ENCODE measurements at regions not wholly inside any gene's neighbourhood (a gene's known extent, or its start where the extent isn't known, plus 50 kb on each side); places are given as distances from the start of the nearest gene placed in this dataset.

- DNase-seq (ENCODE audit: low read depth in 2 of 2): no peak
These were observed 1456.1 kb upstream of the MIR17HG start for GRCh38 chr13:89891416-89891815.

DNA sequence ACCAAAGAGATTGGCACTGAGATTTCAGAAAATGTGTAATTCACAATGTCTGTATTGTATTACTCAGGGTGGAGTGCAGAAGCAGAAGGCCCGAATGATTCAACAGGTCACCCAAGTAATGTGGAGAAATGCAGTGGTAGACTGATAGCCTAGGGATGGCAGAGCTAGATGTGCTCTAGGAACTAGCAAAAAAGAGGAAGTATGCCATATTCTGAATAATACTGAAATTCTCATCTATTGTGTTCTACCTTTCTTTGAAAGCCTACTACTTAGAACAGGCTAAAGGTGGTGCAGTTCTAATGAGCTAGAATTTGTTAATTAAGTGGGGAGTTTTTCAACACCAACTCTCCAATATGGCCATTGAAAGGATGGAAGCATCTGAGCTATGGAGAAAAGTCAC lies 1449.8 kb upstream of the MIR17HG start:
- no peak for DNase-seq (ENCODE audit: low read depth in 2 of 2)

- DNase-seq (ENCODE audit: low read depth in 2 of 2): no peak
These were observed 1448.0 kb upstream of the MIR17HG start for GRCh38 chr13:89899302-89900103.

GRCh38 chr13:89900104-89900765 lies 1447.3 kb upstream of the MIR17HG start:
- DNase-seq (ENCODE audit: low read depth in 2 of 2): no peak

GRCh38 chr13:89902223-89902622 lies 1445.3 kb upstream of the MIR17HG start:
- DNase-seq (ENCODE audit: low read depth in 2 of 2): no peak

DNA sequence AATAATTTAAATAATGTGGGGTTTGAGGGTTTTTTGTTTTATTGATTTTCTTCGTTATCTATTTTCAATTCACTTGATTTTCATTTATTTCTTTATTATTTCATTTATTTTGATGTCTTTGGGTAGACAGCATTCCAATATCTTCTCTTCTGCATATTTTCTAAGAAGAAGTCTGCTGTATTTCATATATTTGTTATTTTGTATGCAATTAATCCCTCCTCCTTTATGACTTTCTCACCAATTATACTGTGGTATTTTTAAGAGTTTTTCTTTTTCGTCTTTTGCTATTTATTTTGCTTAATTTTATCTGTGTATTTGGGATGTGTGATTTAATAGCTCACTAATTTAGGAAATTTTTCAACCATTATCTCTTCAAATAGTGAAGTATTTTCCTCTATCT lies 1444.4 kb upstream of the MIR17HG start:
- DNase-seq (ENCODE audit: low read depth in 2 of 2): no peak

DNA sequence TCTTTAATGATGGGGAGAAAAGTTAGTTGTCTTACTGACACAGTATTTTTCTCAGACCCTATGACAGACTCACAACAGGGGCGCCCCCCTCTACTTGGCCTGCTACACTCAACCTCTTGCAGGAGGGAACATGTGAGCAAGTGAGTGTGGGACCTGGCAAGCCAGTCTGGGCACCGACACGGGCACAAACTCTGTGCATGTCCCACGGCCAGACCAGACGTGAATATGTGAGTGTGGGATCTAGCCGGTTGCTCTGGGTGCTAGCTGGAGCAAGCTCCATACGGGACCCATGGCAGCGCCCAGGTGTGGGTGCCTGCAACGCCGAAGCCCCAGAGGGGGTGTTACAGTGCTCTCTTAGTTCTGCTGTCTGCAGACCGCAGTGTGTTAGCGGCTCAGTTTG lies 1437.3 kb upstream of the MIR17HG start:
- DNase-seq (ENCODE audit: low read depth in 2 of 2): no peak

DNA sequence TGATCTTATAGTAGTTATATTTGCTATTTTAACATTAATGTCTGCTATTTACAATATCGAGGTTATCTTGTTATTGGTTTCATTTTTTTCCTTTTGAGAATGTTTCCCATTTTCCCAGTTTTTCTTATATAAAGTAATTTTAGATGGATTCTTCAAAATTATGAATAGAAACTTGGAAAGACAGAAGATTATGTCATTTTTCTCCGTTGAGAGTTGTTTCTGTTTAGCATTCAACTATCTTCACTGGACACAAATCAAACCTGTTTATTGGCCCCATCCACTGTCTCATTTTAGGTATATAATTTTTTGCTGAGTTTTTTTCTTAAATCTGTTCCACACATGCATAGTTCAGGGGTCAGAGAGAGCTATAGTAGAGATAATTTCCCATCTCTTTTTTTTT lies 1430.9 kb upstream of the MIR17HG start:
- DNase-seq (ENCODE audit: low read depth in 2 of 2): no peak

- no peak for DNase-seq (ENCODE audit: low read depth in 2 of 2)
These were observed 1427.0 kb upstream of the MIR17HG start for GRCh38 chr13:89920461-89920860.

- DNase-seq (ENCODE audit: low read depth in 2 of 2): no peak
These were observed 1424.4 kb upstream of the MIR17HG start for GRCh38 chr13:89923052-89923451.

DNA sequence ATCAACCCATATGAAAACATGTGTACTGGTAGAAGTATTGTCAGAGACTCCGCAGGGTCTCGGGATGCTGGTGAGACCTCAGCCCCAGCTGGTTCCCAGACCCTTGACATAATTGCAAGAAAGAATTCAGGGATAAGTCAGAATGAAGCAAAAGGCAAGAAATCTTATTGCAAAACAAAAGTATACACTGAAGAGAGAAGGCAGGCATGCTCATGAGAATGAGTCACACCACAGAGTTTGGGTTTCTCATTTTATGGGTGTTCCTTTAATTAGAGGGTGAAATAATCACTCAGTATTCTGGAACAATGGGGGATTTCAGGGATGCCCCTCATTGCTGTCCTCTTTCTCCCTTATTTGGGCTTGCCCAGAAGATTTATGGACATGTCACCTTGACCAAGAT lies 1423.8 kb upstream of the MIR17HG start:
- no peak for DNase-seq (ENCODE audit: low read depth in 2 of 2)

GRCh38 chr13:89925107-89925506 lies 1422.4 kb upstream of the MIR17HG start:
- no peak for DNase-seq (ENCODE audit: low read depth in 2 of 2)

GRCh38 chr13:89930861-89931260 lies 1416.6 kb upstream of the MIR17HG start:
- no peak for DNase-seq (ENCODE audit: low read depth in 2 of 2)

- DNase-seq (ENCODE audit: low read depth in 2 of 2): no peak
These were observed 1414.6 kb upstream of the MIR17HG start for GRCh38 chr13:89932902-89933301.

DNA sequence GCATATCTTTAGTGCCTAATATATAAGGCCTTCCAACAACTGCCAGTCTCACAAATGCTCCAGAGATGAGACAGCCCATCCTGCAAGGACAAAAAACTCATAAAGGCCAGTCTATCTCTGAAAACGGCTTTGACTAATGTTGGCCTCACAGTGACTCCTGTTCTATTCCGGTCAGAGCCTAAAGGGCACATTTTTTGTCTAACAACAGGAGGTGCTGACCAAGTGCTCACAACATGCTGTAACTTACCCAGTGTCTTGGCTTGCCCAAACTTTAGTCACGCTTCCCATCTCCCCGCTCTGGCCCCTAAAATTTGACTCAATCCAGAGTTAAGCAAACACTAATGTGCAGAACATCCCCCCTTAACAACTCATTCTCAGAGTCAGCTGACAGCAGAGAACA lies 1411.2 kb upstream of the MIR17HG start:
- no peak for DNase-seq (ENCODE audit: low read depth in 2 of 2)

GRCh38 chr13:89937420-89937819 lies 1410.1 kb upstream of the MIR17HG start:
- DNase-seq (ENCODE audit: low read depth in 2 of 2): no peak

DNA sequence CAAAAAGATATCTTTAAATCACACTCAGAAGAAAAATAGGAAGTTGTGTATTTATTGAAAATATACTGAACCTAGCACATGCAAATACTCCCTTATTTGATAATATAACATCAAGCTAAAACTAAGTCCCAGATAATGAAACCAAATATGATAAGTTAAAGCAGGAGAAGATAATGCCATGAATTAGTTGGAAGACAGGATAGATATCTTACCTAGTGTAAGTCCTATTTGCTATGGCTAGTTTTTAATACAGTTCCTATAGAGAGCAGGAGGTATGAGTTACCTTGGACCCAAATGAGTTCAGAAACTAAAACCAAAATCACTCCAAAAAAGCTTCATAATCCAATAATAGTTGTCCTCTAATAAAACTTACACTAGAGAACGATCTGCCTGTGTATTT lies 1407.1 kb upstream of the MIR17HG start:
- no peak for DNase-seq (ENCODE audit: low read depth in 2 of 2)

DNA sequence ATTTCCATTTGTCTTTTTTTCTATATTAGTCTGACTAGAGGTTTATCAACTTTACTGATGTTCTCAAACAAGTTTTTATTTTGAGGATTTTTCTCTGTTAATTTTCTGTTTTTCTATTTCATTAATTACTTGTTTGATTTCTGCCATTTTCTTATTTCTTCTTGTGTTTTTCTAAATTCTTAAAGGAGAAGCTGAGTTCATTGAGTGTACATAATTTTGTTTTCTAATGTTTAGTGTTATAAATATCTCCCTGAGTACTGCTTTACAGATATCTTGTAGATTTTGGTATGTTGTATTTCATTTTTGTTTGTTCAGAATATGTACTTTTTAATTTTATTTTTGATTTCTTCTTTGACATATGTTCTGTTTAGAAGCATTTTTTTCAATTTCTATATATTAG lies 1404.3 kb upstream of the MIR17HG start:
- DNase-seq (ENCODE audit: low read depth in 2 of 2): no peak

DNA sequence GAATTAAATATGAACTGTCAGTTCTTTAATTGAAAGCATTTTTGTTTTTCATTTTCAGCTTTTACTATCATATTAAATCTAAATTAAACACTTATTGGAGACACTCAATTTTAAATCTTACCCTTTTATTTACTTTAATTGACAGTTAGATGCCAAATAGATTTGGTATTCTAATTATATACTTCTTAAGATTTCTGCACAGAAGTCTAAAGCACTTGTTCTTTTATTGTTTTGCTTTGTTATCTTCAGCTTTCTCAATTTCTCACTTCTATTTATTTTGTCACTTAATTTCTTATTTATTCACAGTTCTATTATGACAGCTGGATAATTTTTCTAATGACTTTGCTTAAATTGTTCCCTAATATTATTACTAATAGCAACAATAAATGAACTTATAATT lies 1397.3 kb upstream of the MIR17HG start:
- DNase-seq (ENCODE audit: low read depth in 2 of 2): no peak

DNA sequence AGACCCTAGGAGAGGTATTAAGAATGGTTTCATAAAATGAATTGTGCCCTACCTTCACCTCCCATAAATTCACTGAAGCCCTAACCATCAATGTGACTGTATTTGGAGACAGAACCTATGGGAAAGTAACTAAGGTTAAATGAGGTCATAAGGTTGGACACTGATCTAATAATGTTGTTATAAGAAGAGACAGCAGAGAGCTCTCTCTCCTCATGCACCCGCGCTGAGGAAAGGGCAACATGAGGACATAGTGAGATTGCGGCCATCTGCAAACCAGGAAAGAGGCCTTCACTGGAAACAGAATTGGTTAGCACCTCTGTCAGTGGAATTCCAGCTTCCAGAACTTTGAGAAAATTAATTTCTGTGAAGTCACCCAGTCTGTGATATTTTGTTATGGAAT lies 1396.1 kb upstream of the MIR17HG start:
- no peak for DNase-seq (ENCODE audit: low read depth in 2 of 2)

DNA sequence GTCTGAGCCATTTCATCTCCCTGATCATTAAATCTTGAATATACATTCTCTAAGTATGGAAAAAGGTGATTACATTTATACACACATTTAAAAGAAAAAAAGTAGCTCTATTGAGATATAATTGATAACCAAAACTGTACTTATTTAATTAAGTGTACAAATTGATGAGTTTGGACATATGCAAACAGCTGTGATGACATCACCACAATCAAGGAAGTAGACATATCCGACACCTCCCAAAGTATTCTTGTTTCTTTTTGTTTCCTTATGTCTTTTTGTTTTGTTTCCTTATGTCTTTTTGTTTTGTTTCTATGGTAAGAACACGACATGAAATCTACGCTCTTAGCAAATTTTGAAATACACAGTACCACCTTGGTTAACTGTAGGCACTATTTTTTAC lies 1393.9 kb upstream of the MIR17HG start:
- DNase-seq (ENCODE audit: low read depth in 2 of 2): no peak

- no peak for DNase-seq (ENCODE audit: low read depth in 2 of 2)
These were observed 1391.7 kb upstream of the MIR17HG start for GRCh38 chr13:89955773-89956172.

DNA sequence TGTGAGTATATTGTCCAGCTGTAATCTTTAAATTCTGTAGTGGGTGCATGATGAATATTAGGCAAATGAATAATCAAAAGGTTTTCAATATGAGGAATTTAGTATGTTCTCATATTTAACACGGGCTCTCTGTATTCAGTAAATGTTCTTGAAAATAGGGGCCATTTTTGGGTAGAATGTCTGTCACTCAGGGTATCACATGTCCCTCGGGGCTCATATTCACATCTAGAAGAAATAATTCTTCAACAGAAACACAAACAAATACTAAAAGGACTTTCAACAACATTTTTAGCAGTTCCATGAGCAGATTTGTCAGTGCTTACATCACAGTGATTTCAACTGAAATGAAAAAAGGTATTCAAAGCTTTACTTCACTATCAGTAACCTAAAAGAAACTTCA lies 1388.4 kb upstream of the MIR17HG start:
- no peak for DNase-seq (ENCODE audit: low read depth in 2 of 2)

DNA sequence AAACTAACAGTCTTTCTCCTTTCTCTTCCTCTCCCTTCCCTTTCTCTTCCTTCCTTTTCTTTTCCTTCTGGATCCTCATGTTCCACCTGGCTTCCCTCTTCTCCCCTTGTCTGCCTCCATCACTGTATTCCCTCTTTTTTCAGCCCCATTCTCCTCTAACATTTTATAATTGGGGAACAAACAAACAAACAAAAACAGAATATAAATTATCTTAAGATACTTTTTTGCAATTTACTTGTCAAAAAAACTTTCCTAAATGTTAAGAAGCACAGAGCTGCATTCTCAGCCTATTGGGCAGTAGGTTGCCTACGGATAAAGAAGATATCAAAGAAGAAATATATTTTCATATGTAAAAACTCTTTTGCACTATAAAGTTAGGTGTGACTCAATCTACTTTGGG lies 1382.2 kb upstream of the MIR17HG start:
- no peak for DNase-seq (ENCODE audit: low read depth in 2 of 2)

Measured in activated CD4-positive, alpha-beta T cell treated with anti-CD3 and anti-CD28 coated beads for 24 hours (primary cell).